ENCODE measurements at regions not wholly inside any gene's neighbourhood (a gene's known extent, or its start where the extent isn't known, plus 50 kb on each side); places are given as distances from the start of the nearest gene placed in this dataset.

GRCh38 chr11:92882828-92883611 is 86.4 kb upstream of the MTNR1B start:
- H3K4me1 ChIP-seq (ENCODE audit: insufficient read depth): peaks cover 3% of the 10 kb centered on the region; the same call in 1 of the 2 replicates
- peaks cover 27% of the 10 kb centered on the region for H3K36me3 Mint-ChIP-seq (ENCODE audit: low read depth)
- no peak overlapping the region for H3K4me3 ChIP-seq
- peaks cover 4% of the 10 kb centered on the region for H3K27me3 Mint-ChIP-seq (ENCODE audit: insufficient read depth, low read depth, poor library complexity)
- H3K9me2 ChIP-seq (ENCODE audit: insufficient read depth): 0 out of 2 replicates have a peak, but pooled peaks cover 7% of the 10 kb centered on the region
- no peak for ATAC-seq
- no peak overlapping the region for H3K27ac Mint-ChIP-seq
- H3K27me3 ChIP-seq (ENCODE audit: insufficient read depth): no peaks in the 10 kb centered on the region
- H3K36me3 ChIP-seq (ENCODE audit: insufficient read depth): peaks cover 4% of the 10 kb centered on the region; the same call in 1 of the 2 replicates
- H2AFZ ChIP-seq: no peak overlapping the region
- DNase-seq (ENCODE audit: low spot score): no peak
- no peak overlapping the region for H3K4me2 ChIP-seq
- peaks cover 5% of the 10 kb centered on the region; the same call in 2 of the 3 replicates for H3K4me1 Mint-ChIP-seq
- TF ChIP-seq CREB1 (CRISPR knock-in tag; IDR thresholded peaks at IDR 0.05; ENCODE audit: low read depth): no peak
- TF ChIP-seq JUNB (IDR thresholded peaks at IDR 0.05; ENCODE audit: unreplicated experiment): no peak
- no peak for TF ChIP-seq NANOG (IDR thresholded peaks at IDR 0.05; ENCODE audit: borderline replicate concordance)
- no peak for TF ChIP-seq ZNF331 (CRISPR knock-in tag; IDR thresholded peaks at IDR 0.05; ENCODE audit: low read depth)
- H3K9me3 Mint-ChIP-seq: no peaks in the 10 kb centered on the region
- no peaks in the 10 kb centered on the region for H3K79me2 ChIP-seq (replicated peaks; ENCODE audit: insufficient read depth)
- H3F3A ChIP-seq (replicated peaks; ENCODE audit: low read depth): no peaks in the 10 kb centered on the region
- no peak overlapping the region for H3K27ac ChIP-seq (ENCODE audit: low read depth)
- H3K4me3 Mint-ChIP-seq: no peak overlapping the region
- H4K20me1 ChIP-seq (replicated peaks; ENCODE audit: insufficient read depth): no peaks in the 10 kb centered on the region

DNA sequence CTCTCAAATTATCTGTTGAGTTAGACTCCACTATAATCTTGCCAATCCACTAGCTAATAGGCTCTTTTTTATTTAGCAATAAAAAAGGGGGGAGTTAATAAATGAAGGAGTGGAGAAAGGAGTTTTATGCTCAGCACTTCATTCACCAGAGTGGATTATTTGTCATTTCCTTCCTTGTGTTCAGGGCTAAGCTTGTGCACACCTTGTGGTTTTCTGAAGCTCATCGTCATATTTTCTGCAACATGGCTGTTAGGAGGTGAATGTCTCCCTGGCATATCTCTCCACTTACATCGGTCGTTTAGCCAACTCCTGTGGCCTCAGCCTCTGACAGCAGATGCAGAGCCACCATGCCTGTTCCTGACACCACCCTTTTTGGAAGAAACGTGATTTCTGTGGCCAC is 83.9 kb upstream of the MTNR1B start:
- Mint-ChIP-seq H3K27me3 (ENCODE audit: insufficient read depth, low read depth, poor library complexity) (peaks cover 4% of the 10 kb centered on the region), H3K9me3 (no peaks in the 10 kb centered on the region), H3K36me3 (ENCODE audit: low read depth) (peaks cover 29% of the 10 kb centered on the region), H3K4me3 (no peak overlapping the region), H3K4me1 (peaks cover 9% of the 10 kb centered on the region), H3K27ac (no peak overlapping the region)
- H3K27ac ChIP-seq (ENCODE audit: low read depth): no peak overlapping the region
- no peaks in the 10 kb centered on the region for H3K79me2 ChIP-seq (replicated peaks; ENCODE audit: insufficient read depth)
- H3K4me3 ChIP-seq: no peak overlapping the region
- peaks cover 7% of the 10 kb centered on the region; the same call in 1 of the 2 replicates for H3K36me3 ChIP-seq (ENCODE audit: insufficient read depth)
- H2AFZ ChIP-seq: no peak overlapping the region
- H3K27me3 ChIP-seq (ENCODE audit: insufficient read depth): no peaks in the 10 kb centered on the region
- no peaks in the 10 kb centered on the region for H3F3A ChIP-seq (replicated peaks; ENCODE audit: low read depth)
- no peak overlapping the region for H3K4me2 ChIP-seq
- DNase-seq (ENCODE audit: low spot score): no peak
- H3K4me1 ChIP-seq (ENCODE audit: insufficient read depth): no peaks in the 10 kb centered on the region
- 0 out of 2 replicates have a peak, but pooled peaks cover 7% of the 10 kb centered on the region for H3K9me2 ChIP-seq (ENCODE audit: insufficient read depth)
- no peak for ATAC-seq
- H4K20me1 ChIP-seq (replicated peaks; ENCODE audit: insufficient read depth): no peaks in the 10 kb centered on the region
- no peak for TF ChIP-seq ZNF114 (CRISPR knock-in tag; IDR thresholded peaks at IDR 0.05)
- no peak for TF ChIP-seq ZNF331 (CRISPR knock-in tag; IDR thresholded peaks at IDR 0.05; ENCODE audit: low read depth)
- no peak for TF ChIP-seq EZH2phosphoT487 (IDR thresholded peaks at IDR 0.05; ENCODE audit: unreplicated experiment)
- TF ChIP-seq CTCF (conservative IDR thresholded peaks at IDR 0.05; ENCODE audit: low read depth in 2 of 2): no peak
- no peak for TF ChIP-seq STAT1 (IDR thresholded peaks at IDR 0.05; ENCODE audit: unreplicated experiment)
- no peak for TF ChIP-seq POLR2AphosphoS5 (IDR thresholded peaks at IDR 0.05; ENCODE audit: low read depth)
- no peak for TF ChIP-seq CREB1 (CRISPR knock-in tag; IDR thresholded peaks at IDR 0.05; ENCODE audit: low read depth)
- TF ChIP-seq EZH2 (IDR thresholded peaks at IDR 0.05; ENCODE audit: low read depth, unreplicated experiment): no peak
- TF ChIP-seq, protein P1, sequence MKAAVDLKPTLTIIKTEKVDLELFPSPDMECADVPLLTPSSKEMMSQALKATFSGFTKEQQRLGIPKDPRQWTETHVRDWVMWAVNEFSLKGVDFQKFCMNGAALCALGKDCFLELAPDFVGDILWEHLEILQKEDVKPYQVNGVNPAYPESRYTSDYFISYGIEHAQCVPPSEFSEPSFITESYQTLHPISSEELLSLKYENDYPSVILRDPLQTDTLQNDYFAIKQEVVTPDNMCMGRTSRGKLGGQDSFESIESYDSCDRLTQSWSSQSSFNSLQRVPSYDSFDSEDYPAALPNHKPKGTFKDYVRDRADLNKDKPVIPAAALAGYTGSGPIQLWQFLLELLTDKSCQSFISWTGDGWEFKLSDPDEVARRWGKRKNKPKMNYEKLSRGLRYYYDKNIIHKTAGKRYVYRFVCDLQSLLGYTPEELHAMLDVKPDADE (IDR thresholded peaks at IDR 0.05): no peak
- TF ChIP-seq, protein P2, sequence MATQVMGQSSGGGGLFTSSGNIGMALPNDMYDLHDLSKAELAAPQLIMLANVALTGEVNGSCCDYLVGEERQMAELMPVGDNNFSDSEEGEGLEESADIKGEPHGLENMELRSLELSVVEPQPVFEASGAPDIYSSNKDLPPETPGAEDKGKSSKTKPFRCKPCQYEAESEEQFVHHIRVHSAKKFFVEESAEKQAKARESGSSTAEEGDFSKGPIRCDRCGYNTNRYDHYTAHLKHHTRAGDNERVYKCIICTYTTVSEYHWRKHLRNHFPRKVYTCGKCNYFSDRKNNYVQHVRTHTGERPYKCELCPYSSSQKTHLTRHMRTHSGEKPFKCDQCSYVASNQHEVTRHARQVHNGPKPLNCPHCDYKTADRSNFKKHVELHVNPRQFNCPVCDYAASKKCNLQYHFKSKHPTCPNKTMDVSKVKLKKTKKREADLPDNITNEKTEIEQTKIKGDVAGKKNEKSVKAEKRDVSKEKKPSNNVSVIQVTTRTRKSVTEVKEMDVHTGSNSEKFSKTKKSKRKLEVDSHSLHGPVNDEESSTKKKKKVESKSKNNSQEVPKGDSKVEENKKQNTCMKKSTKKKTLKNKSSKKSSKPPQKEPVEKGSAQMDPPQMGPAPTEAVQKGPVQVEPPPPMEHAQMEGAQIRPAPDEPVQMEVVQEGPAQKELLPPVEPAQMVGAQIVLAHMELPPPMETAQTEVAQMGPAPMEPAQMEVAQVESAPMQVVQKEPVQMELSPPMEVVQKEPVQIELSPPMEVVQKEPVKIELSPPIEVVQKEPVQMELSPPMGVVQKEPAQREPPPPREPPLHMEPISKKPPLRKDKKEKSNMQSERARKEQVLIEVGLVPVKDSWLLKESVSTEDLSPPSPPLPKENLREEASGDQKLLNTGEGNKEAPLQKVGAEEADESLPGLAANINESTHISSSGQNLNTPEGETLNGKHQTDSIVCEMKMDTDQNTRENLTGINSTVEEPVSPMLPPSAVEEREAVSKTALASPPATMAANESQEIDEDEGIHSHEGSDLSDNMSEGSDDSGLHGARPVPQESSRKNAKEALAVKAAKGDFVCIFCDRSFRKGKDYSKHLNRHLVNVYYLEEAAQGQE (IDR thresholded peaks at IDR 0.05; ENCODE audit: unreplicated experiment): no peak
- TF ChIP-seq NANOG (IDR thresholded peaks at IDR 0.05; ENCODE audit: borderline replicate concordance): no peak
- no peak for TF ChIP-seq JUNB (IDR thresholded peaks at IDR 0.05; ENCODE audit: unreplicated experiment)

Measured in GM23338 (cell line).